ENCODE measurements at regions not wholly inside any gene's neighbourhood (a gene's known extent, or its start where the extent isn't known, plus 50 kb on each side); places are given as distances from the start of the nearest gene placed in this dataset.
A peak's percentile ranks its signal among the peaks of the same experiment; 100 is the strongest.

GRCh38 chr11:116505298-116506262, 267.2 kb downstream of the BUD13 start:
- no peak for DNase-seq (ENCODE audit: low read depth in 2 of 2)

GRCh38 chr11:116504541-116505297, 268.1 kb downstream of the BUD13 start:
- DNase-seq (ENCODE audit: low read depth in 2 of 2), result no peak

- no peak for DNase-seq (ENCODE audit: low read depth in 2 of 2)
Measured at GRCh38 chr11:116503216-116504160, 269.3 kb downstream of the BUD13 start.

DNA sequence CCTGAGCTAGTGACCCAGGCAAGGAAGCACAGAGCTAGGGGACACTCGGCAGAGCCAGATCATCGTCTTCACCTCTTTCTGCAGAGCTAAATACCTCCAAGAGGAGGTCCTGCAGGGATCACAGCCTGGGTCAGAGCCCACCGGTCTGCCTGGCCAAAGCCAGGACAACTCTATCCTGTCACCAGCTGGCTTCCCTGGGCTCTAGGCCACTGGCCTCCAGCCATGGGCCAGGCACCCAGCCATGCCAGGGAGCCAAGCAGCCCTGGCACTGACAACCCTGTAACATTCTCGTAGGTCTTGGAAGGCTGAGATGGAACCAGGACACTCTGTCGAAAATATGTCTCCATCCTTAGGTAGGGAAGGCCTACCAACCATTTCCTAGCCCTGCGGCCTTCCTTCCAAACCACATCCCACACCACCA, 270.1 kb downstream of the BUD13 start:
- DNase-seq (ENCODE audit: low read depth in 2 of 2), result no peak

DNA sequence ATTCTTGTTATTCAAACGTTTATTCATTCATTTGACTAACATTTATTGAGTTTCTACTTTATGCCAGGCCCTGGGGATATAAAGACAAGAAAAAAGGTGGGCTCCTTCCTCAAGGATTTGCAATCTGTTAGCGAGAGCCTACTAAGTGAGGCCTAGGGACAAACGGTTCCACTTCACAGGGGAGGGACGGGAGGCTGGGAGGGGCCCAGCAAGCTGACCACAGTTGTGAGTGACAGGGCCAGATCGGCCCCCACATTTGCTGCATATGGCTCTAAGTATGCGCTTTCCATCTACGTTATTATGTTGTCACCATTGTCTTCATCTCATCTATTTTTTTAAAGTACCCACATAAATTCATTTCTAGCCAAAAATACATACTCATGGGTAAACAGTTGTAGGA, 271.1 kb downstream of the BUD13 start:
- DNase-seq (ENCODE audit: low read depth in 2 of 2), result no peak

DNA sequence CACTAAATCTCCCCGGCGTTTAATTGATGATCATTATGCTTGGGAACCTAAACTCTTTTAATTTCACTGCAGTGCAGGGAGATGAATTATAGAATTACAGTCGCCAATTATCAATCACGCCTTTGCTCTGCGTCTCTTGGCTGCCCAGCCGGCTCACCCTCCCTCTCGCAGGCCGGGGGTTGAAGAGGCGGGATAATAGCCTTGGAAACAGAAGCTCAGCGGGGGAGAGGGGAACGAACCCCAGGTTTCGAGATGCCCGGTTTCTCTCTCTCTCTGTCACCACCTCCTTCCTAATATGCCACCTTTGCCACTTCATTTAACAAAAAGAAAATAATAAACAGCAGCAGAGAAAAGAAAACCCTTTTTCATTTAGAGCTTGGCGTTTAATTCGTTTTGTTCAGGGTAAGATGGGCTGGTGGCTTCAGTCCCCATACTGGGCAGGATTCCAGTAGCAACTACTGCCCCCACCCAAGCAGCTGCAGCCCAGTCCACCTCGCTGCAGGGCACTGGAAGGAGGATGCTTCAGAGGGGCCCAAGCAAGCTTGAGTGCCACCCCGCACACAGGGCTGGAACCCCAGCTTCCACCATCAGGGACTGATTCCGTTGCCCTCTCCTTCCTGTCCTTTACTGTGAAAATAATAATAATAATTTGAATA, 271.7 kb downstream of the BUD13 start:
- DNase-seq (ENCODE audit: low read depth in 2 of 2), result no peak

DNA sequence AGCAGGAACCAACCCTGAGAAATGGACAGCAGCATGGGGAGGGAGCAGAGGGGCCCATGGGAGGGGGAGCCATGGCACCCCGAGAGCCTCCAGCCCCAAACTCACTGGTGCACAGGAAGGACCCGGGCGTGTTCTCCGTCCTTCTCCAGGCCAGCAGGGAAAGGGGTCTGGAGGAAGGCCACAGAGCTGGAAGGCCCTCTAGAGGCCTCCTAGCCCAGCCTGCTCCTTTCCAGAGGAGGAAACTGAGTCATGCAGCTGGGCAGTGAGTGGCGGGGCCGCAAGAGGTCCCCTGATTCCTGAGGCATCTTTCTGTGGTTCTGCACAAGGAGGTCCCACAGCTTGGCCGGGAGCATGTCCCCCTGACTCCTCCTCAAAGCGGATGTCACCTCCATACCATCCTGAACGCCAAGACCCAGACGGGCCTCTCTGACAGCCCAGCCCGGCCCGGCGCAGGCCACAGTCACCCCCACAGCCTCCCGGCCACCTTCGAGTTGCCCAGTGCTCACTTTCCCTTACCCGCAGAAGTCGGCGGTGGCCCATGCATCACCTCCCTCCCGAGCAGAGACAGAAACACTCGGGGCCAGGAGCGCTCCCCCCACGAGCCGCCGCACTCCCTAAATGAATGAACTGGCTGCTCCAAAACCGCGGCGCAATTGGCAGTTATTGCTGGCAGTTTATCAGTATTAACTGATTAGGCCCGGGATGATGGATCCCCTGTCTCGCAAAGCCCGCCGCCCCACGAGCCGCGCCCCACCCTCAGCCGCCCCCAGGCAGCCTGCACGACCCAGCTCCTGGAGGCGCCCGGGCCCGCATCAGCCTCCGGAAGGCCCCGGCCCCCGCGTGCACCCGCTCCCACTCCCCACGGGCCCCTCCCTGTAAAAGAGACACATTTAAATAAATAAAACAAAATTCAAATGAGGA, 272.5 kb downstream of the BUD13 start:
- no peak for DNase-seq (ENCODE audit: low read depth in 2 of 2)

DNA sequence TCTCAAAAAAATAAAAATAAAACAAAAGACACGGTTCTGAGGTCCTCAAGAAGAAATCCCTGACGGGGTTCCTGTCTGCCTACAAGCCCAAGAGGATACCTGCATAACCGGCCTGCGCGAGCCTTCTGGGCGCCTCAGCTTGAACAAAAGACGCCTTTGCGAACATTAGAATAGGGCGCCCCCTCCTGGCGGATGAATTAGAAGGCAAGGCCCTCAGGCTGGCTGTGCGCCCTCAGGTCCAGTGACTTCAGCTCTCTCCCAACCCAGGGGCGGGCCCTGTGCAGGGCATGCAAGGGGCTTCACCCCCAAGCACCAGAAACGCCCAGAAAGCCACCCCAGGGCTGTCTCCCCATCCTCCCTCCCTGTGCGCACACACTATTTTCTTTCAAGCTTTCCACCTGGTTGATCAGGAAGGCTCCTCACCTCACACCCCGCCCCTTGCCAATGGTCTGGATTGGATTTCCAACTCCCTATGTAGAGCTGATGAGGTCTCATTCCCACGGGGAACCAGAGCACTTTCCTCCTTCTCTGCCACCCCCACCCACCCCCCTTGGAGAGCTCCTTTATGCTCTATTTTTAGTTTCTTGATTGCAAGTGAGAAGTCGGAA, 273.3 kb downstream of the BUD13 start:
- DNase-seq (ENCODE audit: low read depth in 2 of 2), result peak; percentile 47 to 76

GRCh38 chr11:116498161-116498560, 274.6 kb downstream of the BUD13 start:
- no peak for DNase-seq (ENCODE audit: low read depth in 2 of 2)

DNA sequence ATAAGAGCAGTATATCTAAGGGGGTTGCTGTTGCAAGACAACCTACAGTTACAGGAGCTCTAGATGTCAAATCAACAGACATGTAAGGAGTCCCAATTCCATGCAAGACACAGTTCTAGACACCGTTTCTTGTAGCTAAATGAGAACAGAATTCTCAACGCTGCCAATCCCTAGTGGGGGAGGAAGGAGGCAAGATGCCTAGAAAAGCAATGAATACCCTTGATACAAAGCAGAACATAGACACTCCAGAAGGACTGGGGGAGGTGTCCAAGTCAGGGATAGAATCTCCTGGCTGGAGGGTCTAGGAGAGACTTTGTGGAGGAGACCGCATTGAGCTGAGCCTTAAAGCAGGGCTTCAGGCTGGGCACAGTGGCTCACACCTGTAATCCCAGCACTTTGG, 280.2 kb downstream of the BUD13 start:
- DNase-seq (ENCODE audit: low read depth in 2 of 2), result no peak

DNA sequence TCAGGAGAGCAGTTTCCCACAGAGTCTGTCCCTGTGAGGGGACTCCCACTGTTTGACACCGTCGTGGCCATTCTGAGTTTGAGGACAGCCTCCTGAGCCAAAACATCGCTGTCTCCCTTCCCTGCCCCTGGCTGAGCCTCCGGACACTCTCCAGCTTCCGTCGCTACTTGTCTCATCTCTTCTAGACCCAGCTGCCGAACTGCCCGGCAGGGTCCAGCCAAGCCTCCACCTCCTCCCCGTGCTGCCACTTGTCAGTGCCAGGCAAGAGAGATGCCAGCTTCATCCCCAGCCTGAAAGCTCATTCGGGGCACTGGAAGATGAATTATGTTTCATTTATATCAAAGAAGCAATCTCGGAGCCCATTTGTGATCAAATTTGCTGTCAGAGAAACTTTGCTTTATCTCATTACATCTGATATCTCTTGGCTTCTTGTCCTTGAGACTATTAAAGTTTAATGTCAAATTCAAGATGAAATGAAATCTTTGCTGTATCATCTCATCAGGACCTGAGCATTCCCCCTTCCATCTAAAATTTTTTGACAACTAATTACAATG, 283.9 kb downstream of the BUD13 start:
- no peak for DNase-seq (ENCODE audit: low read depth in 2 of 2)

- no peak for DNase-seq (ENCODE audit: low read depth in 2 of 2)
Measured at GRCh38 chr11:116485425-116485824, 287.4 kb downstream of the BUD13 start.

DNA sequence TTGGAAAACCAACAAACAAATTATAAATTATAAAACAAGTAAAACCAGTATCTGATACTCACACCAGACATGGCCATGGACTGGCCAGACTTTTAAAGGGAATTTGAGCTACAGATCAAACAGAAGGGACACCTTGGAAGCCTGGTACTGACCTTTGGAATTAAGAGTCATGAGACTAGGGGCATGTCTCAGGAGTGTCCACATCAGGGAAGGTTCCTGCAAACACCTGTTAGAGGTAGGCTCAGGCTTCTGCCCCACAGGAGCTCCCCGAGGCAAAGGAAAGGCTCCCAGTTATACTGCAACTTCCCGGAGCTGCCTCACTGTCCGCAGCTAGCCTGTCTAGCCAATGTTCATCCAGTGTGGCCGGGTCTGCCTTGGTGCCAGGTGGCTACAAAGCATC, 290.1 kb downstream of the BUD13 start:
- DNase-seq (ENCODE audit: low read depth in 2 of 2), result no peak

GRCh38 chr11:116481126-116481675, 291.6 kb downstream of the BUD13 start:
- no peak for DNase-seq (ENCODE audit: low read depth in 2 of 2)

- no peak for DNase-seq (ENCODE audit: low read depth in 2 of 2)
Measured at GRCh38 chr11:116478669-116479668, 293.8 kb downstream of the BUD13 start.

GRCh38 chr11:116478205-116478604, 294.6 kb downstream of the BUD13 start:
- DNase-seq (ENCODE audit: low read depth in 2 of 2), result no peak

GRCh38 chr11:116473790-116474346, 298.9 kb downstream of the BUD13 start:
- no peak for DNase-seq (ENCODE audit: low read depth in 2 of 2)

Measured in stimulated activated CD4-positive, alpha-beta T cell treated with anti-CD3 and anti-CD28 coated beads, Interleukin-4, amount 100 ng/mL, for 48 hours (primary cell).